Mesendoderm (in vitro differentiated cells): ENCODE measurements at regions not wholly inside any gene's neighbourhood (a gene's known extent, or its start where the extent isn't known, plus 50 kb on each side); places are given as distances from the start of the nearest gene placed in this dataset.
"Not testable (repeated sequence)": the region's sequence is repeated elsewhere in the genome, so short reads cannot be mapped to it uniquely, and the experiment has no call there.

Source experiments
- DNase-seq: peaks from one replicate; pipeline ENCODE4 v3.0.0; 2013
- H2AK5ac ChIP-seq: 2 replicates; pipeline ENCODE4 v1.6.1; 2013; ENCODE audit warnings: low read length, inconsistent platforms
- H2BK120ac ChIP-seq: 2 replicates; pipeline ENCODE4 v1.6.1; 2013; ENCODE audit warnings: low read depth, mild to moderate bottlenecking, low read length, moderate library complexity, mixed read lengths
- H2BK15ac ChIP-seq: replicated peaks from 2 replicates; pipeline ENCODE4 v1.6.1; 2013; ENCODE audit warnings: low read depth, mild to moderate bottlenecking, moderate library complexity
- H2BK5ac ChIP-seq: 2 replicates; pipeline ENCODE4 v1.6.1; 2013; ENCODE audit warnings: low read length, inconsistent platforms
- H3K18ac ChIP-seq: 2 replicates; pipeline ENCODE4 v1.6.1; 2013; ENCODE audit warnings: mild to moderate bottlenecking, low read length, mixed read lengths
- H3K23ac ChIP-seq: one replicate; pipeline ENCODE4 v1.6.1; 2013; ENCODE audit warnings: low read length
- H3K27ac ChIP-seq: 2 replicates; pipeline ENCODE4 v1.5.1; 2013; ENCODE audit warnings: low read depth, mild to moderate bottlenecking, inconsistent platforms, low read length, moderate library complexity
- H3K27me3 ChIP-seq: 2 replicates; pipeline ENCODE4 v1.6.1; 2013; ENCODE audit warnings: low read length, control low read depth, mild to moderate bottlenecking, inconsistent platforms; ENCODE audit not compliant: insufficient read depth, poor library complexity
- H3K36me3 ChIP-seq: 2 replicates; pipeline ENCODE4 v1.6.1; 2013; ENCODE audit warnings: low read length, inconsistent platforms; ENCODE audit not compliant: control insufficient read depth, insufficient read depth
- H3K4ac ChIP-seq: one replicate; pipeline ENCODE4 v1.6.1; 2013; ENCODE audit warnings: low read depth, mild to moderate bottlenecking, low read length, moderate library complexity
- H3K4me1 ChIP-seq: 2 replicates; pipeline ENCODE4 v1.6.1; 2013; ENCODE audit warnings: low read depth, low read length, inconsistent platforms; ENCODE audit not compliant: control insufficient read depth
- H3K4me2 ChIP-seq: 2 replicates; pipeline ENCODE4 v1.6.1; 2013; ENCODE audit warnings: low read length
- H3K4me3 ChIP-seq: 2 replicates; pipeline ENCODE4 v1.5.1; 2013; ENCODE audit warnings: mild to moderate bottlenecking, low read length
- H3K56ac ChIP-seq: one replicate; pipeline ENCODE4 v1.6.1; 2013; ENCODE audit warnings: low read length
- H3K79me1 ChIP-seq: 2 replicates; pipeline ENCODE4 v1.6.1; 2013; ENCODE audit warnings: low read length, inconsistent platforms
- H3K79me2 ChIP-seq: 2 replicates; pipeline ENCODE4 v1.6.1; 2013; ENCODE audit warnings: mild to moderate bottlenecking, low read length; ENCODE audit not compliant: control insufficient read depth, insufficient read depth
- H3K9ac ChIP-seq: 2 replicates; pipeline ENCODE4 v1.6.1; 2013; ENCODE audit warnings: low read length, inconsistent platforms
- H4K5ac ChIP-seq: one replicate; pipeline ENCODE4 v1.6.1; 2013; ENCODE audit warnings: low read length
- H4K8ac ChIP-seq: one replicate; pipeline ENCODE4 v1.6.1; 2013; ENCODE audit warnings: low read depth, mild to moderate bottlenecking, control low read depth, low read length, moderate library complexity
- WGBS: extraction: QIAGEN DNeasy Blood & Tissue Kit; methylation state at CpG from one replicate; pipeline ENCODE4 v1.1.7; 2013; ENCODE audit warnings: low lambda C conversion rate, missing lambda C conversion rate; ENCODE audit not compliant: insufficient coverage; ENCODE audit errors: extremely low coverage; 5-methylcytosine and 5-hydroxymethylcytosine counted together

GRCh38 chr5:30355675-30356074 is 837.8 kb upstream of the CDH6 start:
- H3K4ac ChIP-seq, result no peak overlapping the region
- H4K5ac ChIP-seq, result no peak overlapping the region
- H4K8ac ChIP-seq, result no peak overlapping the region
- H2BK5ac ChIP-seq, result no peak overlapping the region
- H3K27ac ChIP-seq, result no peak overlapping the region
- H3K79me2 ChIP-seq, result no peaks in the 10 kb centered on the region
- no peak overlapping the region for H3K4me3 ChIP-seq
- H3K36me3 ChIP-seq, result no peaks in the 10 kb centered on the region
- no peak overlapping the region for H2BK15ac ChIP-seq
- H3K79me1 ChIP-seq, result no peaks in the 10 kb centered on the region
- H2BK120ac ChIP-seq, result no peak overlapping the region
- H3K4me2 ChIP-seq, result no peak overlapping the region
- no peak overlapping the region for H3K56ac ChIP-seq
- DNase-seq, result no peak
- no peaks in the 10 kb centered on the region for H3K27me3 ChIP-seq
- no peak overlapping the region for H3K23ac ChIP-seq
- WGBS, result no CpG with 5 or more reads among the region's 5 CpGs
- H3K18ac ChIP-seq, result no peak overlapping the region
- no peaks in the 10 kb centered on the region for H3K4me1 ChIP-seq
- no peak overlapping the region for H2AK5ac ChIP-seq
- H3K9ac ChIP-seq, result no peak overlapping the region

- no peak overlapping the region for H3K18ac ChIP-seq
- H4K8ac ChIP-seq, result no peak overlapping the region
- no peak overlapping the region for H3K9ac ChIP-seq
These were observed 845.6 kb upstream of the CDH6 start for GRCh38 chr5:30347858-30348257.

GRCh38 chr5:30345539-30346345 is 847.7 kb upstream of the CDH6 start:
- not testable (repeated sequence) for H2BK15ac ChIP-seq

More at GRCh38 chr5:30347858-30348257, 845.6 kb upstream of the CDH6 start:
- Histone ChIP-seq H2BK120ac (no peak overlapping the region), H3K23ac (no peak overlapping the region), H3K4me2 (no peak overlapping the region), H2AK5ac (no peak overlapping the region), H2BK5ac (no peak overlapping the region), H2BK15ac (no peak overlapping the region), H3K79me2 (no peaks in the 10 kb centered on the region), H3K27ac (no peak overlapping the region), H3K4me1 (no peaks in the 10 kb centered on the region), H3K36me3 (no peaks in the 10 kb centered on the region), H3K56ac (no peak overlapping the region), H3K4ac (no peak overlapping the region), H3K79me1 (no peaks in the 10 kb centered on the region), H3K27me3 (no peaks in the 10 kb centered on the region), H3K4me3 (no peak overlapping the region), H4K5ac (no peak overlapping the region)
- WGBS, result no CpG with 5 or more reads among the region's 3 CpGs
- DNase-seq, result no peak

GRCh38 chr5:30343707-30344106 is 849.8 kb upstream of the CDH6 start:
- no peak overlapping the region for H3K18ac ChIP-seq
- no peaks in the 10 kb centered on the region for H3K79me1 ChIP-seq
- no peak overlapping the region for H3K27ac ChIP-seq
- H3K4me3 ChIP-seq, result no peak overlapping the region
- no peaks in the 10 kb centered on the region for H3K79me2 ChIP-seq
- WGBS, result no CpG with 5 or more reads among the region's 3 CpGs
- no peak overlapping the region for H2BK5ac ChIP-seq
- H3K9ac ChIP-seq, result no peak overlapping the region
- DNase-seq, result no peak
- H3K27me3 ChIP-seq, result no peaks in the 10 kb centered on the region
- H2AK5ac ChIP-seq, result no peak overlapping the region
- H3K4me2 ChIP-seq, result no peak overlapping the region
- H3K36me3 ChIP-seq, result no peaks in the 10 kb centered on the region
- no peak overlapping the region for H4K8ac ChIP-seq
- H3K4ac ChIP-seq, result no peak overlapping the region
- H3K23ac ChIP-seq, result no peak overlapping the region
- no peak overlapping the region for H2BK120ac ChIP-seq
- no peaks in the 10 kb centered on the region for H3K4me1 ChIP-seq
- H4K5ac ChIP-seq, result no peak overlapping the region
- H3K56ac ChIP-seq, result no peak overlapping the region
- H2BK15ac ChIP-seq, result no peak overlapping the region

More at GRCh38 chr5:30345539-30346345, 847.7 kb upstream of the CDH6 start:
- H2AK5ac ChIP-seq, H3K27me3 ChIP-seq, H3K56ac ChIP-seq, H4K8ac ChIP-seq, H2BK5ac ChIP-seq, H3K4me2 ChIP-seq, H3K4me3 ChIP-seq, H3K4me1 ChIP-seq, H3K9ac ChIP-seq, H3K23ac ChIP-seq, H3K27ac ChIP-seq, H3K79me1 ChIP-seq, H2BK120ac ChIP-seq, H4K5ac ChIP-seq, DNase-seq, H3K18ac ChIP-seq, H3K4ac ChIP-seq, H3K36me3 ChIP-seq, H3K79me2 ChIP-seq: not testable (repeated sequence)
- no CpG with 5 or more reads among the region's 50 CpGs for WGBS

GRCh38 chr5:30341466-30341865 is 852.0 kb upstream of the CDH6 start:
- Histone ChIP-seq H3K18ac (no peak overlapping the region), H3K56ac (no peak overlapping the region), H2BK120ac (no peak overlapping the region), H3K27me3 (no peaks in the 10 kb centered on the region), H3K4me3 (no peak overlapping the region), H3K4me1 (no peaks in the 10 kb centered on the region), H3K79me1 (no peaks in the 10 kb centered on the region), H2BK15ac (no peak overlapping the region), H4K5ac (no peak overlapping the region), H3K79me2 (no peaks in the 10 kb centered on the region), H2BK5ac (no peak overlapping the region), H3K23ac (no peak overlapping the region), H3K27ac (no peak overlapping the region), H4K8ac (no peak overlapping the region), H3K4ac (no peak overlapping the region), H2AK5ac (no peak overlapping the region), H3K36me3 (no peaks in the 10 kb centered on the region), H3K9ac (no peak overlapping the region), H3K4me2 (no peak overlapping the region)
- 100% methylated on average over 2 of the region's 3 CpGs for WGBS
- no peak for DNase-seq
